HepG2 (cell line): ENCODE measurements at regions not wholly inside any gene's neighbourhood (a gene's known extent, or its start where the extent isn't known, plus 50 kb on each side); places are given as distances from the start of the nearest gene placed in this dataset.

Experiments used
- ATAC-seq: fragments of 200-7000 bp; cut with Tn5 transposase; 3 replicates; pipeline ENCODE4 v1.9.1; 2020; ENCODE audit warnings: mild to moderate bottlenecking, moderate library complexity
- BruUV-seq: library from RNA; stranded (reverse); fragments of 400-500 nt; replicated peaks from 2 replicates; lab custom pipeline; 2021; lab: Mats Ljungman, UMichigan
- CTCF ChIA-PET: fragments of 300-600 bp; formaldehyde crosslinking; extraction: SDS; loops from one replicate; lab custom pipeline; 2021; ENCODE audit warnings: low total read pairs, inconsistent platforms, low intra/inter-chr PET ratio; lab: Yijun Ruan, JAX
- POLR2A ChIA-PET: fragments of 350-600 bp; sonication (Branson Sonifier 250); formaldehyde crosslinking; loops from one replicate; lab custom pipeline; 2020; ENCODE audit warnings: antibody characterized with exemption, inconsistent platforms; lab: Yijun Ruan, JAX
- DNase-seq: peaks from one replicate; pipeline ENCODE4 v3.0.0-alpha.2; 2015; ENCODE audit warnings: low spot score
- FAIRE-seq: peaks from 3 replicates; lab custom pipeline; 2011; peaks lifted over from hg19 to GRCh38; lab: Jason Lieb, UNC
- H2AFZ ChIP-seq: one replicate; pipeline ENCODE4 v1.6.1; 2011; ENCODE audit warnings: low read length, inconsistent platforms
- H3K27ac ChIP-seq: fragments of 300-600 bp; 3 replicates; pipeline ENCODE4 v1.8.0; 2011; ENCODE audit warnings: mixed run types, mild to moderate bottlenecking, mixed read lengths, low read length, inconsistent platforms; ENCODE audit not compliant: insufficient read depth; ENCODE audit errors: extremely low read length
- H3K27me3 ChIP-seq, 2 experiments: fragments of 200-600 bp in 1 of 2; 2 replicates in 1 of 2; 3 replicates in 1 of 2; pipeline versions ENCODE4 v1.6.0 to v1.8.0; 2011; ENCODE audit warnings: low read length in 2 of 2, mild to moderate bottlenecking in 2 of 2, moderate library complexity in 2 of 2, inconsistent platforms in 1 of 2; ENCODE audit not compliant: insufficient read depth in 2 of 2, control insufficient read depth in 1 of 2
- H3K36me3 ChIP-seq, 2 experiments: fragments of 200-600 bp in 1 of 2; replicated peaks in 1 of 2; 2 replicates in 1 of 2; 3 replicates in 1 of 2; pipeline versions ENCODE4 v1.5.1 to v1.8.0; 2011; ENCODE audit warnings: low read length in 2 of 2, inconsistent platforms in 1 of 2; ENCODE audit not compliant: insufficient read depth in 2 of 2, control insufficient read depth in 1 of 2
- H3K4me1 ChIP-seq: 2 replicates; pipeline ENCODE4 v1.5.1; 2012; ENCODE audit warnings: low read length, inconsistent platforms; ENCODE audit not compliant: insufficient read depth
- H3K4me2 ChIP-seq: 2 replicates; pipeline ENCODE4 v1.6.0; 2011; ENCODE audit warnings: low read depth, low read length, inconsistent platforms
- H3K4me3 ChIP-seq, 3 experiments: fragments of 200-600 bp in 1 of 3; sonication (generic), shearing (Covaris generic) in 1 of 3; replicated peaks in 1 of 3; 2 replicates each; pipeline ENCODE4 v1.5.1; 2011 to 2016; ENCODE audit warnings: low read length in 3 of 3, inconsistent platforms in 2 of 3, low read depth in 2 of 3, mild to moderate bottlenecking in 2 of 3, control low read depth in 1 of 3, mixed read lengths in 1 of 3; ENCODE audit not compliant: insufficient read depth in 1 of 3
- H3K79me2 ChIP-seq: one replicate; pipeline ENCODE4 v1.6.1; 2011; ENCODE audit warnings: low read length, inconsistent platforms; ENCODE audit not compliant: insufficient read depth
- H3K9ac ChIP-seq: 2 replicates; pipeline ENCODE4 v1.6.0; 2011; ENCODE audit warnings: mild to moderate bottlenecking, low read depth, low read length, inconsistent platforms; ENCODE audit not compliant: insufficient read depth
- H3K9me3 ChIP-seq: 2 replicates; pipeline ENCODE4 v1.5.1; 2012; ENCODE audit warnings: mild to moderate bottlenecking, low read length
- H4K20me1 ChIP-seq: 2 replicates; pipeline ENCODE4 v1.6.0; 2011; ENCODE audit warnings: inconsistent platforms, mild to moderate bottlenecking, low read length, moderate library complexity; ENCODE audit not compliant: insufficient read depth
- HDAC2 ChIP-seq: sonication (generic); formaldehyde crosslinking; IDR thresholded peaks from 2 replicates; pipeline ENCODE4 v1.4.0; 2020; ENCODE audit warnings: missing genetic modification reagents
- PHF21A ChIP-seq: sonication (generic); formaldehyde crosslinking; IDR thresholded peaks from 2 replicates; pipeline ENCODE4 v1.5.0; 2020; ENCODE audit warnings: mild to moderate bottlenecking, missing genetic modification reagents
- POGZ ChIP-seq: sonication (generic); formaldehyde crosslinking; IDR thresholded peaks from 2 replicates; pipeline ENCODE4 v1.4.0; 2020; ENCODE audit warnings: mild to moderate bottlenecking, missing genetic modification reagents
- SIN3B ChIP-seq: fragments of 150-350 bp; IDR thresholded peaks from 2 replicates; pipeline ENCODE4 v1.6.1; 2014; ENCODE audit warnings: low read length
- TBP ChIP-seq: sonication (generic); formaldehyde crosslinking; IDR thresholded peaks from 2 replicates; pipeline ENCODE4 v1.5.0; 2020; ENCODE audit warnings: missing genetic modification reagents
- TBX2 ChIP-seq: sonication (generic); formaldehyde crosslinking; IDR thresholded peaks from 2 replicates; pipeline ENCODE4 v1.5.0; 2020; ENCODE audit warnings: missing genetic modification reagents, mild to moderate bottlenecking, borderline replicate concordance
- THAP11 ChIP-seq: IDR thresholded peaks from 2 replicates; pipeline ENCODE4 v1.6.1; 2016; ENCODE audit warnings: missing biosample characterization, missing genetic modification reagents
- ZNF235 ChIP-seq: sonication (generic); formaldehyde crosslinking; IDR thresholded peaks from 2 replicates; pipeline ENCODE4 v1.8.1; 2023; ENCODE audit warnings: mild to moderate bottlenecking, missing genetic modification reagents, borderline replicate concordance
- ZNF317 ChIP-seq: sonication (generic); formaldehyde crosslinking; IDR thresholded peaks from 2 replicates; pipeline ENCODE4 v1.5.0; 2020; ENCODE audit warnings: mild to moderate bottlenecking, missing genetic modification reagents
- ZNF337 ChIP-seq: sonication (generic); formaldehyde crosslinking; IDR thresholded peaks from 2 replicates; pipeline ENCODE4 v1.5.1; 2020; ENCODE audit warnings: missing genetic modification reagents, low read depth, mild to moderate bottlenecking, borderline replicate concordance
- ZNF446 ChIP-seq: sonication (generic); formaldehyde crosslinking; IDR thresholded peaks from 2 replicates; pipeline ENCODE4 v1.5.0; 2020; ENCODE audit warnings: mild to moderate bottlenecking, missing genetic modification reagents
- ZNF550 ChIP-seq: sonication (generic); formaldehyde crosslinking; IDR thresholded peaks from 2 replicates; pipeline ENCODE4 v1.4.0; 2020; ENCODE audit warnings: mild to moderate bottlenecking, missing genetic modification reagents, borderline replicate concordance
- ZSCAN25 ChIP-seq: sonication (generic); formaldehyde crosslinking; IDR thresholded peaks from 2 replicates; pipeline ENCODE4 v1.8.0; 2022; ENCODE audit warnings: mild to moderate bottlenecking, missing genetic modification reagents
- WGBS: methylation state at CpG from one replicate; pipeline ENCODE4 v1.1.6; 2017; ENCODE audit warnings: low lambda C conversion rate; 5-methylcytosine and 5-hydroxymethylcytosine counted together
- in situ Hi-C: cut with HindIII; loops from 2 replicates; pipeline ENCODE4 v1.10.0; 2017; ENCODE audit warnings: low pct_unique_long_range_greater_than_20kb; ENCODE audit not compliant: extremely low pct_ligation_motif_present
- intact Hi-C: fragments of 100-400 bp; cut with micrococcal nuclease; formaldehyde crosslinking; loops from one replicate; pipeline ENCODE4 v1.10.0; 2022; ENCODE audit not compliant: unreplicated experiment
- TF ChIP-seq, protein P1 (sequence below): sonication (generic); formaldehyde crosslinking; IDR thresholded peaks from 2 replicates; pipeline ENCODE4 v1.4.0; 2020; ENCODE audit warnings: missing genetic modification reagents
- TF ChIP-seq, protein P2 (sequence below): sonication (generic); formaldehyde crosslinking; IDR thresholded peaks from 2 replicates; pipeline ENCODE4 v1.5.0; 2020; ENCODE audit warnings: missing genetic modification reagents, mild to moderate bottlenecking, borderline replicate concordance
- TF ChIP-seq, protein P3 (sequence below): sonication (generic); formaldehyde crosslinking; IDR thresholded peaks from 2 replicates; pipeline ENCODE4 v1.4.0; 2020; ENCODE audit warnings: missing genetic modification reagents; ENCODE audit errors: not compliant biosample characterization
- TF ChIP-seq, protein P4 (sequence below): sonication (generic); formaldehyde crosslinking; IDR thresholded peaks from 2 replicates; pipeline ENCODE4 v1.4.0; 2020; ENCODE audit warnings: missing genetic modification reagents, borderline replicate concordance

DNA sequence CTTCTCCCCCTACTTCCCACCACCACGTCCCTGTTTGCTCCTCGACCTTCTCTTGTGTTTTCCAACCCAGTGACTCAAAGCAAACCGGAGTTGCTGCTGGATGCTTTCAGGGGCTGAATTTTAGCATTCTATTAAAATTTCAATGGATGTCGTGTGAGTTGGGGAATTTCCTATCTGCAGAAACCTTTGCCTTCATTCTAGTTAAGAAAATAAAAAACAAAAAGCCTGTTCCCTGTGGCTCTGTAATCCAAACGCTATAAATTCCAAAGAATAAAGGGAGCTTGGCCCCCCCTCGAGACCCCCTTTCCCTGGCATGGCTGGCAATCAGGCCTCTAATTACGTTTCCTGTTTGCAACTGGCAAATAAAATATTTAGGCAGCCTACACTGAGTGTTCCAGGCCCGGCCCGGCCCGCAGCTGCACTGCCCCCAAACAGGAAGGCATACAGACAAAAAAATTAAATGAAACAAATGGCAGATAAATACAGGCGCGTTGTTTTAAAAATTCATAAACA is 139.4 kb upstream of the PPP1R26 start (continued):
- TF ChIP-seq ZNF550 (CRISPR knock-in tag) (no peak), PHF21A (CRISPR knock-in tag) (no peak), TBX2 (CRISPR knock-in tag) (no peak)
- TF ChIP-seq, protein P1, sequence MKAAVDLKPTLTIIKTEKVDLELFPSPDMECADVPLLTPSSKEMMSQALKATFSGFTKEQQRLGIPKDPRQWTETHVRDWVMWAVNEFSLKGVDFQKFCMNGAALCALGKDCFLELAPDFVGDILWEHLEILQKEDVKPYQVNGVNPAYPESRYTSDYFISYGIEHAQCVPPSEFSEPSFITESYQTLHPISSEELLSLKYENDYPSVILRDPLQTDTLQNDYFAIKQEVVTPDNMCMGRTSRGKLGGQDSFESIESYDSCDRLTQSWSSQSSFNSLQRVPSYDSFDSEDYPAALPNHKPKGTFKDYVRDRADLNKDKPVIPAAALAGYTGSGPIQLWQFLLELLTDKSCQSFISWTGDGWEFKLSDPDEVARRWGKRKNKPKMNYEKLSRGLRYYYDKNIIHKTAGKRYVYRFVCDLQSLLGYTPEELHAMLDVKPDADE = no peak

DNA sequence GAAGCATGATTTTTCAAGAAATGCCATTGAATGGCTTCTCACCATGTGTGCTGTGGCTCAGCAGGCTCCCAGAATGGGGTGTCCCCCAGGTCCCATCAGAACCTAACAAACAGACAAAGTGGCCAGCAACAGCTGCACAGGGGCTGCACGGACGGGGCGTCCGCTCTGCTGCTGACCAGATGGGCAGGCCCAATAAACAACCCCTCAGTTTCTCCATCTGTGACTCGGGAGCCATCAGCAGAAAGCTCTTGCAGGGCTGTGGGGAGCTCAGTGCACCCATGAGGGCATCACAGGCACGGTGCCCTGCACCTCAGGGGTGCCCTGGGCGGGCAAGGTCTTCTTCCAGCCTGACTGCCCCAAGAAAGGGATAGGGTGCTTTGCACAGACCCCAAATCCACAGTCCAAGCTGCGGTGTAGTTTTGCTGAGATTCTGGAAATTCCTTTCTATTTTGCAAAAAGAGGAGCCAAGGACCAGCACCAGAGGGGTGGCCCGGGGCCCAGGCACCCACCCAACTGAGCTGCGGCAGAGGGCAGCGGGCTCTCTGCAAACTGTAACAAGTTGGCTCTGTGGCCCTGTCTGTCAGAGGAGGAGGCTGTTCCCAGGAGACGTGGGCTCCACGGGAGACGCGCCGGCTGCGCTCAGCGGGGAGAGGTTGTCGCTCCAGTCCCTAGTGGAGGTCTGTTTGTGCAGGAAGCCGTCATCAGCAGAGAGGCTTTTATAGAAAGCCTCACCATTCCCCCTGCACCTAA is 138.7 kb upstream of the PPP1R26 start:
- Histone ChIP-seq H3K27me3 (peaks cover 13 to 59% of the 10 kb centered on the region in 2 experiments), H3K9ac (no peak overlapping the region), H3K36me3 (no peaks in the 10 kb centered on the region), H3K9me3 (no peaks in the 10 kb centered on the region), H3K4me1 (no peaks in the 10 kb centered on the region), H3K4me2 (no peak overlapping the region), H3K27ac (no peak overlapping the region), H4K20me1 (peaks cover 4% of the 10 kb centered on the region; the same call in 1 of the 2 replicates), H2AFZ (no peak overlapping the region), H3K4me3 (no peak overlapping the region), H3K79me2 (no peaks in the 10 kb centered on the region)
- CTCF ChIA-PET = interaction anchor here (3.8 kb wide), 1 partner anchor 254 kb away, joined by 38 read pairs; the partner anchor contains the start of gene OLFM1
- POLR2A ChIA-PET = no interaction called here
- FAIRE-seq (no peak), DNase-seq (no peak), ATAC-seq (no peak)
- intact Hi-C loops (no loop called here), in situ Hi-C loops (no loop called here)
- BruUV-seq = no TSS peak
- 0% methylated on average over 6 of the region's 20 CpGs for whole genome bisulfite sequencing
- TF ChIP-seq, protein P2, sequence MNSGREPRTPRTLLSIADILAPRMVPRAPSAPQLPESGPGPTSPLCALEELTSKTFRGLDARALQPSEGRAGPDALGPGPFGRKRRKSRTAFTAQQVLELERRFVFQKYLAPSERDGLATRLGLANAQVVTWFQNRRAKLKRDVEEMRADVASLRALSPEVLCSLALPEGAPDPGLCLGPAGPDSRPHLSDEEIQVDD (CRISPR knock-in tag) = no peak
- no peak for TF ChIP-seq POGZ (CRISPR knock-in tag)
- TF ChIP-seq ZSCAN25 (CRISPR knock-in tag) = no peak
- TF ChIP-seq HDAC2 (CRISPR knock-in tag) = no peak
- TF ChIP-seq, protein P3, sequence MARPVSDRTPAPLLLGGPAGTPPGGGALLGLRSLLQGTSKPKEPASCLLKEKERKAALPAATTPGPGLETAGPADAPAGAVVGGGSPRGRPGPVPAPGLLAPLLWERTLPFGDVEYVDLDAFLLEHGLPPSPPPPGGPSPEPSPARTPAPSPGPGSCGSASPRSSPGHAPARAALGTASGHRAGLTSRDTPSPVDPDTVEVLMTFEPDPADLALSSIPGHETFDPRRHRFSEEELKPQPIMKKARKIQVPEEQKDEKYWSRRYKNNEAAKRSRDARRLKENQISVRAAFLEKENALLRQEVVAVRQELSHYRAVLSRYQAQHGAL = no peak
- TF ChIP-seq ZNF317 (CRISPR knock-in tag) = no peak
- TF ChIP-seq THAP11 (CRISPR knock-in tag) = no peak
- no peak for TF ChIP-seq ZNF235
- no peak for TF ChIP-seq SIN3B
- TF ChIP-seq ZNF337 (CRISPR knock-in tag) = no peak
- no peak for TF ChIP-seq ZNF446 (CRISPR knock-in tag)
- TF ChIP-seq, protein P4, sequence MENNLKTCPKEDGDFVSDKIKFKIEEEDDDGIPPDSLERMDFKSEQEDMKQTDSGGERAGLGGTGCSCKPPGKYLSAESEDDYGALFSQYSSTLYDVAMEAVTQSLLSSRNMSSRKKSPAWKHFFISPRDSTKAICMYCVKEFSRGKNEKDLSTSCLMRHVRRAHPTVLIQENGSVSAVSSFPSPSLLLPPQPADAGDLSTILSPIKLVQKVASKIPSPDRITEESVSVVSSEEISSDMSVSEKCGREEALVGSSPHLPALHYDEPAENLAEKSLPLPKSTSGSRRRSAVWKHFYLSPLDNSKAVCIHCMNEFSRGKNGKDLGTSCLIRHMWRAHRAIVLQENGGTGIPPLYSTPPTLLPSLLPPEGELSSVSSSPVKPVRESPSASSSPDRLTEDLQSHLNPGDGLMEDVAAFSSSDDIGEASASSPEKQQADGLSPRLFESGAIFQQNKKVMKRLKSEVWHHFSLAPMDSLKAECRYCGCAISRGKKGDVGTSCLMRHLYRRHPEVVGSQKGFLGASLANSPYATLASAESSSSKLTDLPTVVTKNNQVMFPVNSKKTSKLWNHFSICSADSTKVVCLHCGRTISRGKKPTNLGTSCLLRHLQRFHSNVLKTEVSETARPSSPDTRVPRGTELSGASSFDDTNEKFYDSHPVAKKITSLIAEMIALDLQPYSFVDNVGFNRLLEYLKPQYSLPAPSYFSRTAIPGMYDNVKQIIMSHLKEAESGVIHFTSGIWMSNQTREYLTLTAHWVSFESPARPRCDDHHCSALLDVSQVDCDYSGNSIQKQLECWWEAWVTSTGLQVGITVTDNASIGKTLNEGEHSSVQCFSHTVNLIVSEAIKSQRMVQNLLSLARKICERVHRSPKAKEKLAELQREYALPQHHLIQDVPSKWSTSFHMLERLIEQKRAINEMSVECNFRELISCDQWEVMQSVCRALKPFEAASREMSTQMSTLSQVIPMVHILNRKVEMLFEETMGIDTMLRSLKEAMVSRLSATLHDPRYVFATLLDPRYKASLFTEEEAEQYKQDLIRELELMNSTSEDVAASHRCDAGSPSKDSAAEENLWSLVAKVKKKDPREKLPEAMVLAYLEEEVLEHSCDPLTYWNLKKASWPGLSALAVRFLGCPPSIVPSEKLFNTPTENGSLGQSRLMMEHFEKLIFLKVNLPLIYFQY (CRISPR knock-in tag) = no peak
- TF ChIP-seq TBP (CRISPR knock-in tag) = no peak
